Esophagus squamous epithelium (tissue), 4 donors: ENCODE measurements at regions not wholly inside any gene's neighbourhood (a gene's known extent, or its start where the extent isn't known, plus 50 kb on each side); places are given as distances from the start of the nearest gene placed in this dataset.

Experiments used
- POLR2A ChIP-seq, 4 donors: fragments of 450-650 bp; IDR thresholded peaks; one replicate each; pipeline ENCODE4 v1.6.1; 2017; ENCODE audit warnings: antibody characterized with exemption in 4 of 4, mild to moderate bottlenecking in 4 of 4, moderate library complexity in 3 of 4
- TF ChIP-seq, protein P1 (sequence below), 6 experiments: fragments of 450-650 bp in 4 of 6; fragments of 200-600 bp in 2 of 6; sonication (generic) in 2 of 6; IDR thresholded peaks; one replicate each; pipeline ENCODE4 v1.5.1; 2016 to 2019; ENCODE audit warnings: antibody characterized with exemption in 6 of 6, mild to moderate bottlenecking in 4 of 6, moderate library complexity in 4 of 6

DNA sequence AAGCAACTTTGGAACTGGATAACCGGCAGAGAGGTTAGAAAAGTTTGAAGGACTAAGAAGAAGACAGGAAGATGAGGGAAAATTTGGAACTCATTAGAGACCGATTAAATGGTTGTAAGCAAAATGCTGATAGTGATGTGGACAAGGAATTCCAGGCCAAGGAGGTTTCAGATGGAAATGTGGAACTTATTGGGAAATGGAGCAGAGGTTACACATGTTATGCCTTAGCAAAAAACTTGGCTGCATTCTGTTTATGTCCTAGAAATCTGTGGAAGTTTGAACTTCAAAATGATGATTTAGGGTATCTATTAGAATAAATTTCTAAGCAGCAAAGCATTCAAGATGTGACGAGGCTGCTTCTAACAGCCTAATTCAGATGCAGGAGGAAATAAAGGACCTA, 675.1 kb upstream of the SYT4 start:
- TF ChIP-seq, protein P1, sequence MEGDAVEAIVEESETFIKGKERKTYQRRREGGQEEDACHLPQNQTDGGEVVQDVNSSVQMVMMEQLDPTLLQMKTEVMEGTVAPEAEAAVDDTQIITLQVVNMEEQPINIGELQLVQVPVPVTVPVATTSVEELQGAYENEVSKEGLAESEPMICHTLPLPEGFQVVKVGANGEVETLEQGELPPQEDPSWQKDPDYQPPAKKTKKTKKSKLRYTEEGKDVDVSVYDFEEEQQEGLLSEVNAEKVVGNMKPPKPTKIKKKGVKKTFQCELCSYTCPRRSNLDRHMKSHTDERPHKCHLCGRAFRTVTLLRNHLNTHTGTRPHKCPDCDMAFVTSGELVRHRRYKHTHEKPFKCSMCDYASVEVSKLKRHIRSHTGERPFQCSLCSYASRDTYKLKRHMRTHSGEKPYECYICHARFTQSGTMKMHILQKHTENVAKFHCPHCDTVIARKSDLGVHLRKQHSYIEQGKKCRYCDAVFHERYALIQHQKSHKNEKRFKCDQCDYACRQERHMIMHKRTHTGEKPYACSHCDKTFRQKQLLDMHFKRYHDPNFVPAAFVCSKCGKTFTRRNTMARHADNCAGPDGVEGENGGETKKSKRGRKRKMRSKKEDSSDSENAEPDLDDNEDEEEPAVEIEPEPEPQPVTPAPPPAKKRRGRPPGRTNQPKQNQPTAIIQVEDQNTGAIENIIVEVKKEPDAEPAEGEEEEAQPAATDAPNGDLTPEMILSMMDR (IDR thresholded peaks at IDR 0.05) = no peak
- no peak for TF ChIP-seq POLR2A (IDR thresholded peaks at IDR 0.05)
